Astrocyte of the spinal cord (primary cell): ENCODE measurements at regions not wholly inside any gene's neighbourhood (a gene's known extent, or its start where the extent isn't known, plus 50 kb on each side); places are given as distances from the start of the nearest gene placed in this dataset.

Experiments
- DNase-seq: peaks from one replicate; pipeline ENCODE4 v3.0.0; 2011; ENCODE audit warnings: low read depth, low spot score
- H3K4me3 ChIP-seq: 2 replicates; pipeline ENCODE4 v1.5.1; 2011; ENCODE audit warnings: low read depth, mild to moderate bottlenecking, low read length, moderate library complexity
- CTCF ChIP-seq: IDR thresholded peaks from 2 replicates; pipeline ENCODE4 v1.5.1; 2012; ENCODE audit warnings: low read depth, mild to moderate bottlenecking, low read length, inconsistent platforms
- in situ Hi-C: cut with HindIII; loops from 2 replicates; pipeline ENCODE4 v1.10.0; 2017; ENCODE audit warnings: low sequenced_read_pairs

GRCh38 chr21:31597683-31598082 is 61.8 kb upstream of the SOD1 start:
- H3K4me3 ChIP-seq: no peak overlapping the region
- DNase-seq: no peak
- in situ Hi-C loops: no loop called here
- TF ChIP-seq CTCF: no peak

DNA sequence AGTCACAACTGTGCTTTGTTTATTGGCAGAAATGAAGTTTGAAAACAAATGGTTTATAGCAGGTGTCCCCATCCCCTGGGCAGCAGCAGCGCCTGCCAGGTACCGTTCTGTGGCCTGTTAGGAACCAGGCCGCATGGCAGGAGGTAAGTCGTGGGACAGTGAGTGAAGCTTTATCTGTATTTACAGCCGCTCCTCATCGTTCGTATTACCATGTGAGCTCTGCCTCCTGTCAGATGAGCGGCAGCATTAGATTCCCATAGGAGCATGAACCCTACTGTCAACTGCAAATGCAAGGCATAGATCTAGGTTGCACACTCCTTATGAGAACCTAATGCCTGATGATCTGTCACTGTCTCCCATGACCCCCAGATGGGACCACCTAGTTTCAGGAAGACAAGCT is 63.4 kb upstream of the SOD1 start:
- in situ Hi-C loops: no loop called here
- TF ChIP-seq CTCF: no peak
- no peak for DNase-seq
- no peak overlapping the region for H3K4me3 ChIP-seq

- no peak for TF ChIP-seq CTCF
- in situ Hi-C loops: no loop called here
- no peak for DNase-seq
These were observed 64.8 kb upstream of the SOD1 start for GRCh38 chr21:31594726-31595125.

DNA sequence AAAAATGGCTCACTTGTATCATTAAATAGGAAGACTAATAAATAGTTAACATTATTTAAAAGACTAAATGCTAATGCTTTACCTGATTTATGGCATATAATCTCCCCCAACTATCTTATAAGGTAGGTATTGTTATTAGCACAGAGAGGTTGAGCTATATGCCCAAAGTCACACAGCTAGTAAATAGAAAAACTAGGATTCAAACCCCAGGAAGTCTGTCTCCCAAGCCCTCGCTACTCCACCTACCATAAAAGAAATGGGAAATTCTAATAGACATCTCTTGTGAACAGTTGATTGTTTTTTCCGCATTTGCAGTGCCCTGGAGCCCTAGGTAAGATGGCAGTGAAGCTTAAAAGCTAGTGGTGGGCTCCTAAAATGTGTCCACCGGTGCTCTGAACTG is 65.2 kb upstream of the SOD1 start:
- no peak for TF ChIP-seq CTCF
- no peak for DNase-seq
- no peak overlapping the region for H3K4me3 ChIP-seq
- in situ Hi-C loops: no loop called here

More at GRCh38 chr21:31594726-31595125, 64.8 kb upstream of the SOD1 start:
- no peak overlapping the region for H3K4me3 ChIP-seq

DNA sequence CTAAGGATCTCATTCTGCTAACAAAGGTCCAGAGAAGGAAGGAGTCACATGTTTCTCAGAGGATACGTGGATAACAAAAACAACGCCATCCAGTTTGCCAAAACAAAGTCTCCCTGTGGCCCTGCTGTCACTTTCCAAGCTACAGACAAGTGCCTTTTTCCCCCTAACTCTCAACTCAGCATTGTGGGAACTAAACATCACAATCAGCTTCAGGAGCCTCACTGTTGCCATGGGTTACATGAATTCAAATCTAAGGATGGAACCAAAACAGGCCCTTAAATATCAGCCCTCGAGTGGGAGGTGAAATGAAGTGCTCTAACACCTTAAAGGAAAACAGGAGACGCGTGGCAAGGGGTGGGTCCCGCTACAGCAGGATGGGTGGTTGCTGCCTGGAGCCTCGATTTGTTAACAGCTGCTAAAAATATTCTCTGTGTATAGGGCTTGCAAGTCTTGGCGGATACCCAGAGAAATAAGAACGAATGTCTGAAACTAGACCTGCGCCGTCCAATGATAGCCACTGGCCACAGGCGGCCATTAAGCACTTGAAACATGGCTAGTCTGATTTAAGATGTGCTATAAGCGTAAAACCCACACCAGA is 66.4 kb upstream of the SOD1 start:
- in situ Hi-C loops: no loop called here
- DNase-seq: no peak
- no peak overlapping the region for H3K4me3 ChIP-seq
- no peak for TF ChIP-seq CTCF

GRCh38 chr21:31592516-31592915 is 67.0 kb upstream of the SOD1 start:
- no peak for DNase-seq
- H3K4me3 ChIP-seq: no peak overlapping the region
- in situ Hi-C loops: no loop called here
- no peak for TF ChIP-seq CTCF

DNA sequence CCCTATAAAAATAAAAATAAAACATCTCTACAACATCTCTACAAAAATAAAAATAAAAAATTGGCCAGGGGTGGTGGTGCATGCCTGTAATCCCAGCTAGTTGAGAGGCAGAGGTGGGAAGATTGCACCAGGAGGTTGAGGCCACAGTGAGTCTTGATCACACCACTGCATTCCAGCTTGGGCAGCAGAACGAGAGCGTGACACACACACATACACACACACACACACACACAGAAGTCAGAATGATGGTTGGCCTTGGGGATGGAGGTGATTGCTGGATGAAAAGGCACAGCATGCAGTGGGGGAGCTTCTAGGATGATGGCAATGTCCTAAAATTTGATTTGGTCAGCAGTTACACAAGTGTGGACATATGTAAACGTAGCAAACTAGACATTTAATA is 69.7 kb upstream of the SOD1 start:
- H3K4me3 ChIP-seq: no peak overlapping the region
- no peak for TF ChIP-seq CTCF
- DNase-seq: no peak
- in situ Hi-C loops: no loop called here
